H1 (cell line): ENCODE measurements at regions not wholly inside any gene's neighbourhood (a gene's known extent, or its start where the extent isn't known, plus 50 kb on each side); places are given as distances from the start of the nearest gene placed in this dataset.

Source experiments
- CTCF ChIA-PET: fragments of 300-600 bp; sonication (Branson Sonifier 250); formaldehyde crosslinking; loops from one replicate; lab custom pipeline; 2021; ENCODE audit not compliant: partially characterized antibody; lab: Charles Lee
- POLR2A ChIA-PET: fragments of 300-600 bp; sonication (Branson Sonifier 250); formaldehyde crosslinking; loops from one replicate; lab custom pipeline; 2021; ENCODE audit warnings: inconsistent platforms; ENCODE audit not compliant: partially characterized antibody; lab: Charles Lee
- DNase-seq, 2 experiments: peaks; one replicate each; pipeline versions ENCODE4 v3.0.0 to v3.0.0-alpha.2; 2010 to 2022; ENCODE audit warnings: low spot score in 2 of 2, low read depth in 1 of 2, mixed read lengths in 1 of 2
- FAIRE-seq: peaks from 2 replicates; lab custom pipeline; 2011; peaks lifted over from hg19 to GRCh38; lab: Jason Lieb, UNC
- H2AFZ ChIP-seq: 2 replicates; pipeline ENCODE4 v1.8.1; 2012; ENCODE audit warnings: low read length, inconsistent platforms
- H2AK5ac ChIP-seq: 2 replicates; pipeline ENCODE4 v1.6.1; 2013; ENCODE audit warnings: low read depth, low read length
- H2BK120ac ChIP-seq: replicated peaks from 2 replicates; pipeline ENCODE3; 2013; ENCODE audit warnings: low read depth, low read length, inconsistent platforms
- H2BK12ac ChIP-seq: 2 replicates; pipeline ENCODE4 v1.6.1; 2013; ENCODE audit warnings: low read depth, low read length
- H2BK15ac ChIP-seq: 2 replicates; pipeline ENCODE4 v1.6.1; 2013; ENCODE audit warnings: low read length
- H2BK20ac ChIP-seq: 2 replicates; pipeline ENCODE4 v1.6.1; 2013; ENCODE audit warnings: low read length
- H2BK5ac ChIP-seq: 2 replicates; pipeline ENCODE4 v1.6.1; 2013; ENCODE audit warnings: low read depth, low read length
- H3K14ac ChIP-seq: 2 replicates; pipeline ENCODE4 v1.6.1; 2013; ENCODE audit warnings: inconsistent platforms; ENCODE audit not compliant: insufficient read length
- H3K18ac ChIP-seq: 2 replicates; pipeline ENCODE4 v1.6.1; 2013; ENCODE audit warnings: low read length; ENCODE audit errors: extremely low read depth
- H3K23ac ChIP-seq: 2 replicates; pipeline ENCODE4 v1.6.1; 2013; ENCODE audit warnings: inconsistent platforms; ENCODE audit not compliant: insufficient read length
- H3K23me2 ChIP-seq: 2 replicates; pipeline ENCODE4 v1.6.1; 2013; ENCODE audit warnings: low read depth, low read length
- H3K27ac ChIP-seq: 2 replicates; pipeline ENCODE4 v1.6.1; 2011; ENCODE audit warnings: low read depth, low read length, inconsistent platforms
- H3K27me3 ChIP-seq, 4 experiments: replicated peaks in 1 of 4; 1 replicate in 1 of 4; 2 replicates in 3 of 4; pipeline versions ENCODE4 v1.6.1 to v1.8.1; 2011 to 2013; ENCODE audit warnings: low read length in 3 of 4, mild to moderate bottlenecking in 3 of 4, inconsistent platforms in 2 of 4, mixed read lengths in 2 of 4, moderate library complexity in 1 of 4; ENCODE audit not compliant: control insufficient read depth in 3 of 4, insufficient read depth in 3 of 4; ENCODE audit errors: extremely low read depth in 1 of 4
- H3K36me3 ChIP-seq, 4 experiments: 2 replicates each; pipeline versions ENCODE4 v1.6.1 to v1.8.1; 2011 to 2013; ENCODE audit warnings: mild to moderate bottlenecking in 4 of 4, low read length in 3 of 4, moderate library complexity in 2 of 4, control low read depth in 1 of 4, inconsistent platforms in 1 of 4; ENCODE audit not compliant: insufficient read depth in 4 of 4, control insufficient read depth in 2 of 4
- H3K4ac ChIP-seq: replicated peaks from 2 replicates; pipeline ENCODE3; 2013; ENCODE audit warnings: low read length, low read depth, mixed read lengths, inconsistent platforms; ENCODE audit not compliant: insufficient read length
- H3K4me1 ChIP-seq, 4 experiments: replicated peaks in 1 of 4; 1 replicate in 1 of 4; 2 replicates in 3 of 4; pipeline versions ENCODE4 v1.6.1 to v1.8.1; 2011 to 2013; ENCODE audit warnings: low read length in 3 of 4, inconsistent platforms in 2 of 4, mixed read lengths in 1 of 4; ENCODE audit not compliant: insufficient read depth in 4 of 4, control insufficient read depth in 3 of 4
- H3K4me2 ChIP-seq, 2 experiments: 2 replicates each; pipeline versions ENCODE4 v1.6.1 to v1.8.1; 2011 to 2013; ENCODE audit warnings: low read depth in 2 of 2, low read length in 2 of 2, control low read depth in 1 of 2, inconsistent platforms in 1 of 2, mild to moderate bottlenecking in 1 of 2; ENCODE audit not compliant: insufficient read depth in 1 of 2
- H3K4me3 ChIP-seq, 4 experiments: fragments of 200-600, 300-600 bp in 1 of 4; sonication (generic), shearing (Covaris generic), sonication (Bioruptor Twin) in 1 of 4; 2 replicates each; pipeline versions ENCODE4 v1.5.1 to v1.8.1; 2011 to 2016; ENCODE audit warnings: low read length in 4 of 4, low read depth in 3 of 4, control low read depth in 2 of 4, inconsistent platforms in 2 of 4, mild to moderate bottlenecking in 2 of 4, mixed read lengths in 1 of 4, moderate library complexity in 1 of 4; ENCODE audit not compliant: insufficient read depth in 2 of 4; ENCODE audit errors: extremely low read depth in 1 of 4
- H3K56ac ChIP-seq: replicated peaks from 2 replicates; pipeline ENCODE3; 2013; ENCODE audit warnings: low read depth, mild to moderate bottlenecking, mixed read lengths, low read length, inconsistent platforms; ENCODE audit not compliant: insufficient read length
- H3K79me1 ChIP-seq: 2 replicates; pipeline ENCODE4 v1.6.1; 2013; ENCODE audit warnings: low read depth, low read length, control low read depth
- H3K79me2 ChIP-seq, 2 experiments: 2 replicates each; pipeline versions ENCODE4 v1.6.1 to v1.8.1; 2012 to 2013; ENCODE audit warnings: low read length in 2 of 2, mild to moderate bottlenecking in 2 of 2, inconsistent platforms in 1 of 2; ENCODE audit not compliant: insufficient read depth in 2 of 2, control insufficient read depth in 1 of 2
- H3K9ac ChIP-seq, 4 experiments: replicated peaks in 1 of 4; 1 replicate in 1 of 4; 2 replicates in 3 of 4; pipeline versions ENCODE4 v1.6.1 to v1.8.1; 2011 to 2013; ENCODE audit warnings: low read depth in 3 of 4, low read length in 3 of 4, control low read depth in 2 of 4, mild to moderate bottlenecking in 2 of 4, moderate library complexity in 2 of 4, inconsistent platforms in 1 of 4; ENCODE audit errors: extremely low read depth in 1 of 4
- H3K9me3 ChIP-seq, 2 experiments: 2 replicates each; pipeline versions ENCODE4 v1.6.1 to v1.8.1; 2012 to 2013; ENCODE audit warnings: mild to moderate bottlenecking in 2 of 2, moderate library complexity in 2 of 2, control low read depth in 1 of 2, inconsistent platforms in 1 of 2, low read depth in 1 of 2, low read length in 1 of 2, mixed read lengths in 1 of 2; ENCODE audit not compliant: insufficient read depth in 2 of 2
- H4K20me1 ChIP-seq, 2 experiments: replicated peaks in 1 of 2; 2 replicates each; pipeline versions ENCODE3 to v1.8.1; 2011 to 2013; ENCODE audit warnings: inconsistent platforms in 2 of 2, low read length in 2 of 2, mild to moderate bottlenecking in 1 of 2; ENCODE audit not compliant: insufficient read depth in 2 of 2, control insufficient read depth in 1 of 2
- H4K5ac ChIP-seq: 2 replicates; pipeline ENCODE4 v1.6.1; 2013; ENCODE audit warnings: low read length, low read depth, mixed read lengths, inconsistent platforms; ENCODE audit not compliant: insufficient read length
- H4K8ac ChIP-seq: 2 replicates; pipeline ENCODE4 v1.8.0; 2013; ENCODE audit warnings: mild to moderate bottlenecking, moderate library complexity, low read length, inconsistent platforms; ENCODE audit not compliant: insufficient read depth; ENCODE audit errors: extremely low read depth
- H4K91ac ChIP-seq: replicated peaks from 2 replicates; pipeline ENCODE3; 2013; ENCODE audit warnings: low read length, mixed read lengths, inconsistent platforms; ENCODE audit not compliant: insufficient read length
- YY1 ChIP-seq: IDR thresholded peaks from 2 replicates; pipeline ENCODE4 v1.6.1; 2011; ENCODE audit warnings: low read depth, mild to moderate bottlenecking, low read length
- WGBS, 2 experiments: shearing (Covaris generic) in 1 of 2; methylation state at CpG; one replicate each; pipeline versions ENCODE4 v1.1.6 to v1.1.7; 2013 to 2015; ENCODE audit warnings: low lambda C conversion rate in 2 of 2, mixed read lengths in 2 of 2, inconsistent platforms in 1 of 2, low coverage in 1 of 2, missing lambda C conversion rate in 1 of 2; ENCODE audit not compliant: insufficient replicate concordance in 2 of 2, insufficient coverage in 1 of 2, insufficient read length in 1 of 2; ENCODE audit errors: extremely low coverage in 1 of 2, missing lambda C conversion rate in 1 of 2; 5-methylcytosine and 5-hydroxymethylcytosine counted together

DNA sequence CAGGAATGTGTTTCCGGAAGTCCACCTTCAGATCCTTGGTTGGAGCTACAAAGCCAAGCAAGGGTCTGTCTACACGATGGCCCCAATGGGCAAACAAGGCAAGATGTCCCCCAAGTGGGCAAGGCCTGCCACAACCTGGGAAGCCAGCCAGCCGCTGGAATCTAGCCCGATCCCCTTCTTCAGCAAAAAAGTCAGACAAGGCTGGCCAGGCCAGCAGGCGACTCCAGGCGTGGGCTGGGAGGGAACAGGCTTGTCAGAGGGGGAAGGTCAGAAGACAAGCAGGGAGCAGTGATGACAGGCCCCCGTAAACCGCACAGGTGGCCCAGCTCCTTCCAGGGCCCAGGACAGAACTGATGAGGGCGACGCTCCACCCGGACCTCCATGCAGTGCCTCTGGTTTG is 69.7 kb upstream of the WASF3 start:
- H3K23ac ChIP-seq: no peak overlapping the region
- ChIA-PET POLR2A (no interaction called here), CTCF (interaction anchor here (1.1 to 16.0 kb wide), 3 partner anchors 9 to 41 kb away, joined by 3 to 168 read pairs (median 4); no protein-coding TSS in a partner anchor)
- no peak overlapping the region for H3K56ac ChIP-seq
- WGBS, 2 experiments: 95% methylated on average over 11 of the region's 11 CpGs; no CpG with 5 or more reads in 1 of the 2 experiments
- H2BK15ac ChIP-seq: no peak overlapping the region
- no peak overlapping the region for H3K4ac ChIP-seq
- no peaks in the 10 kb centered on the region for H3K79me2 ChIP-seq
- H2BK12ac ChIP-seq: no peak overlapping the region
- H3K4me3 ChIP-seq: no peak overlapping the region
- FAIRE-seq: no peak
- H3K23me2 ChIP-seq: 0 out of 2 replicates have a peak, but pooled peaks cover 2% of the 10 kb centered on the region
- H3K4me2 ChIP-seq: no peak overlapping the region
- no peak overlapping the region for H2BK5ac ChIP-seq
- no peak overlapping the region for H2AK5ac ChIP-seq
- H3K79me1 ChIP-seq: no peaks in the 10 kb centered on the region
- no peaks in the 10 kb centered on the region for H3K4me1 ChIP-seq
- no peak overlapping the region for H3K27ac ChIP-seq
- peak overlapping the region; percentile 29; the same call in 1 of the 2 replicates for H4K8ac ChIP-seq
- H3K14ac ChIP-seq: no peak overlapping the region
- H4K5ac ChIP-seq: no peak overlapping the region
- no peak for DNase-seq
- H2BK20ac ChIP-seq: no peak overlapping the region
- H2AFZ ChIP-seq: no peak overlapping the region
- no peak overlapping the region for H3K18ac ChIP-seq
- no peaks in the 10 kb centered on the region for H3K27me3 ChIP-seq
- no peaks in the 10 kb centered on the region for H4K20me1 ChIP-seq
- TF ChIP-seq YY1: no peak
- no peaks in the 10 kb centered on the region for H3K36me3 ChIP-seq
- no peak overlapping the region for H2BK120ac ChIP-seq
- H3K9ac ChIP-seq: no peak overlapping the region
- no peaks in the 10 kb centered on the region for H3K9me3 ChIP-seq
- H4K91ac ChIP-seq: no peak overlapping the region
